GM12878 (cell line): ENCODE measurements at regions not wholly inside any gene's neighbourhood (a gene's known extent, or its start where the extent isn't known, plus 50 kb on each side); places are given as distances from the start of the nearest gene placed in this dataset.
"Not testable (repeated sequence)": the region's sequence is repeated elsewhere in the genome, so short reads cannot be mapped to it uniquely, and the experiment has no call there.

Experiments
- CBX5 ChIP-seq: sonication (generic); IDR thresholded peaks from 2 replicates; pipeline ENCODE4 v1.6.1; 2016; ENCODE audit warnings: low read depth, moderate library complexity, mild to moderate bottlenecking, inconsistent platforms
- EZH2 ChIP-seq: IDR thresholded peaks from 2 replicates; pipeline ENCODE4 v1.6.1; 2012; ENCODE audit warnings: low read depth, mild to moderate bottlenecking, control low read depth, inconsistent platforms, low read length, borderline replicate concordance; ENCODE audit not compliant: control insufficient read depth
- HDAC6 ChIP-seq: fragments of 200-600 bp; sonication (generic); IDR thresholded peaks from one replicate; pipeline ENCODE4 v1.8.0; 2017; ENCODE audit warnings: antibody characterized with exemption; ENCODE audit not compliant: unreplicated experiment
- KAT2A ChIP-seq: conservative IDR thresholded peaks from 2 replicates; pipeline ENCODE4 v1.6.1; 2011; ENCODE audit warnings: low read depth, low read length; ENCODE audit not compliant: control insufficient read depth
- NBN ChIP-seq: fragments of 450-650 bp; IDR thresholded peaks from 2 replicates; pipeline ENCODE4 v1.6.1; 2016
- POLR2A ChIP-seq: IDR thresholded peaks from 2 replicates; pipeline ENCODE4 v1.6.1; 2011; ENCODE audit warnings: low read depth, mild to moderate bottlenecking, low read length
- STAT1 ChIP-seq: fragments of 450-650 bp; conservative IDR thresholded peaks from 2 replicates; pipeline ENCODE4 v1.6.1; 2014; ENCODE audit warnings: antibody characterized with exemption, mild to moderate bottlenecking
- TF ChIP-seq, protein P1 (sequence below): IDR thresholded peaks from 2 replicates; pipeline ENCODE4 v1.6.1; 2011; ENCODE audit warnings: low read depth, low read length, improper control_type of control experiment, borderline replicate concordance
- TF ChIP-seq, protein P2 (sequence below), 3 experiments: IDR thresholded peaks in 2 of 3; conservative IDR thresholded peaks in 1 of 3; 2 replicates each; pipeline ENCODE4 v1.5.1; 2011; ENCODE audit warnings: low read depth in 3 of 3, low read length in 3 of 3, mild to moderate bottlenecking in 3 of 3, control low read depth in 2 of 3, moderate library complexity in 2 of 3, inconsistent platforms in 1 of 3, mixed read lengths in 1 of 3; ENCODE audit not compliant: control insufficient read depth in 2 of 3, insufficient read depth in 1 of 3; ENCODE audit errors: extremely low read depth in 1 of 3

DNA sequence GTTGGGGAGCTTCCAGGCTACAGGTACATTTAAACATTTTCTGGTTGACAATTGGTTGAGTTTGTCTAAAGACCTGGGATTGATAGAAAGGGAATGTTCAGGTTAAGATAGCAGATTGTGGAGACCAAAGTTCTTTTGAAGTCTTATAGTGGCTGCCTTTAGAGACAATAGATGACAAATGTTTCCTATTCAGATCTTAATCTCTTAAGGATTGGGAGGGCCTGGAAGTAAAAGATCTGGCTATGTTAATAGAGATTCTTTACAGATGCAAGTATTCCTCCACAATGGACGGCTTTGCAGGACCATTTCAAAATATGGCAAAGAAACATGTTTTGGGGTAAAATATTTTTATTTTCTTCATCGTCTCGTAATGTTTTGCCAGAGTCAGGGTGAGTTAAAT lies 128.7 kb upstream of the TSC22D1 start:
- TF ChIP-seq, protein P1, sequence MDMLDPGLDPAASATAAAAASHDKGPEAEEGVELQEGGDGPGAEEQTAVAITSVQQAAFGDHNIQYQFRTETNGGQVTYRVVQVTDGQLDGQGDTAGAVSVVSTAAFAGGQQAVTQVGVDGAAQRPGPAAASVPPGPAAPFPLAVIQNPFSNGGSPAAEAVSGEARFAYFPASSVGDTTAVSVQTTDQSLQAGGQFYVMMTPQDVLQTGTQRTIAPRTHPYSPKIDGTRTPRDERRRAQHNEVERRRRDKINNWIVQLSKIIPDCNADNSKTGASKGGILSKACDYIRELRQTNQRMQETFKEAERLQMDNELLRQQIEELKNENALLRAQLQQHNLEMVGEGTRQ: not testable (repeated sequence)
- not testable (repeated sequence) for TF ChIP-seq POLR2A, CBX5, NBN, STAT1, KAT2A, EZH2, HDAC6
- TF ChIP-seq, protein P2, sequence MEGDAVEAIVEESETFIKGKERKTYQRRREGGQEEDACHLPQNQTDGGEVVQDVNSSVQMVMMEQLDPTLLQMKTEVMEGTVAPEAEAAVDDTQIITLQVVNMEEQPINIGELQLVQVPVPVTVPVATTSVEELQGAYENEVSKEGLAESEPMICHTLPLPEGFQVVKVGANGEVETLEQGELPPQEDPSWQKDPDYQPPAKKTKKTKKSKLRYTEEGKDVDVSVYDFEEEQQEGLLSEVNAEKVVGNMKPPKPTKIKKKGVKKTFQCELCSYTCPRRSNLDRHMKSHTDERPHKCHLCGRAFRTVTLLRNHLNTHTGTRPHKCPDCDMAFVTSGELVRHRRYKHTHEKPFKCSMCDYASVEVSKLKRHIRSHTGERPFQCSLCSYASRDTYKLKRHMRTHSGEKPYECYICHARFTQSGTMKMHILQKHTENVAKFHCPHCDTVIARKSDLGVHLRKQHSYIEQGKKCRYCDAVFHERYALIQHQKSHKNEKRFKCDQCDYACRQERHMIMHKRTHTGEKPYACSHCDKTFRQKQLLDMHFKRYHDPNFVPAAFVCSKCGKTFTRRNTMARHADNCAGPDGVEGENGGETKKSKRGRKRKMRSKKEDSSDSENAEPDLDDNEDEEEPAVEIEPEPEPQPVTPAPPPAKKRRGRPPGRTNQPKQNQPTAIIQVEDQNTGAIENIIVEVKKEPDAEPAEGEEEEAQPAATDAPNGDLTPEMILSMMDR (IDR thresholded peaks at IDR 0.05 in 2 of 3, conservative IDR thresholded peaks at IDR 0.05 in 1 of 3; ENCODE audit: control insufficient read depth in 2 of 3, extremely low read depth in 1 of 3, insufficient read depth in 1 of 3, low read depth in 3 of 3, low read length in 3 of 3): not testable (repeated sequence)
